Dermis microvascular lymphatic vessel endothelial cell (primary cell): ENCODE measurements at regions not wholly inside any gene's neighbourhood (a gene's known extent, or its start where the extent isn't known, plus 50 kb on each side); places are given as distances from the start of the nearest gene placed in this dataset.

Experiments
- DNase-seq, 2 donors: peaks; one replicate each; pipeline versions ENCODE4 v3.0.0 to v3.0.0-alpha.2; 2010; ENCODE audit warnings: low read depth in 2 of 2

DNA sequence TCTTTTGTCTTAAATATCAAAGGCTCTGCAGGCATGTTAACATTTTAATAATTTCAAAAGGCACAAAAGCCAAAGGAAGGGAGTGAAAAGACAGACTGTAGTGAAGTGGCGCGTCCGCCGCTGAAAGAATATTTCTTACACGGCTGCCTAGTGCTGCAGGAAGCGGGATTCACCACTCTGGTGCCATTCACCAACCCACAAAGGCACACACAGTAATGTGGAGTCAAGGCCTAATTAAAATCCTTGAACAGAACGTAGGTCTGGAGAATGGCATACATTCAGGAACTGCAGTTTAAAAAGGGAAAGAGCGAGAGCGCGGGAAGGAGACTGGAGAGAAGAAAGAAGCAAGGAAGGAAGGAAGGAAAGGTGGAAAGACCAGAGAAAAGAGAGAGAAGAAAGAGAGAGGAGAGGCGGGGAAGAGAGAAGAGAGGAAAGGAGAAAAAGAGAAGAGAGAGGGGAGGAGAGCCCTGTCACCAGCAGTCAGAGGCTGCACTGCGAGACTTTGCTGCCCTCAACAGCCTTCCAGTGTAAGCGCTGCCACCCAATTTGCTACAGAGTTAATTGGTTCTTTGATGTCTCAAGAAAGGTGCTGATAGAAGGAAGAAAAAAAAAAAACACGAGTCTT is 554.0 kb downstream of the MDFIC start:
- DNase-seq = peak in 1 of 2 donors; percentile 14

DNA sequence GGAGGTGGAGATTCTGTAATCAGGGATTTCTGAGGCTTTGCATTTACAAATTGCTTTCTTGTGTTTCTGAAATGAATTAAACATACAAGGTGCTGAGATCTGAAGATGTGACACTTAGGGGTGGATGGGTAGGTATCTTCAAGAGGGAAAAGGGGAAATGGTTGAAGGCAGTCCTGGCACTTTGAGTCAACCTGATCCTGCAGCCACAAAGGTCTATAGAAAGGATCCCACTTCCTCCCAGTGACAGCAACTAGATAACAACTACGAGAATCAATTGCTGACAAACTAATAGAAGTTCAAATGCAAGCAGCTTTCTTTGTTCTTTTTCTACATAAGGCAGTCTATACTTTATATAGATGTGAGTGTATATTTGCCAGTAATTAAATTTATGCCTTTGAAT is 553.3 kb downstream of the MDFIC start:
- no peak for DNase-seq

DNA sequence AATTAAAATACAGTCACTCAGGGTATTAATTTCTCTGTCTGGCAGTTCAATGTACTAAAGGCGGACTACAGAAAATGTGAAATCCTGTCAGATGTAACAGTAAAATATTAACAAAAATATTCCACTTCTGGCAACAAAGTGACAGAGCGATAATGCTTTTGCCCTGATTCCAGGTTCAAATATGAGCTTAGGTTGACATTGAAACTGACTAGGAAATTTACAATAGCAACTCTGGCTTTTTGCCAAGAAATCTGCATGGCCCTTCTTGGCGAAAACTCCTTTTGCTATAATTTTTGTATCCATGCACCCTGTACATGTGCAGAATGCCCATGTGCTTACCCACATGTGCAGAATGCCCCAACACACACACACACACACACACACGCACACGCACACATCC is 552.2 kb downstream of the MDFIC start:
- peak in 1 of 2 donors; percentile 1 for DNase-seq

DNA sequence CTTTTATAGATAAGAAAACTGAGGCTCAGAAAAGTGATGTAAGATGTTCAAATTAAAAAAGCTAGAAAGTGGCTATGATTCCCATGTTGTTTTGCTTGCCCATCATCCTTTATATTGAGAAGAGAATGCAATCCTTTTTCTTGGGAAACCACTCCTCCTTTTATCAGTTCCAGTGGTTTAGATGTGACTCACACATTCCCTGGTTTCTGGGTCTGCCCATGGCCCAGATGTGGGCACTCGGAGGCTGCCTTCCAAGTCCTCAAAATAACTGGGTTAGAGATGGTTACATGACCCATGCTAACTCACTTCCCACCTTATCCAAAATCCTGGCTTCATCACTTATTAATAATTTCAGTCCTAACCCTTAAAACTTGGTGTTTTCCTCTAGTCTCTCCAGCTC is 550.0 kb downstream of the MDFIC start:
- DNase-seq = no peak

DNA sequence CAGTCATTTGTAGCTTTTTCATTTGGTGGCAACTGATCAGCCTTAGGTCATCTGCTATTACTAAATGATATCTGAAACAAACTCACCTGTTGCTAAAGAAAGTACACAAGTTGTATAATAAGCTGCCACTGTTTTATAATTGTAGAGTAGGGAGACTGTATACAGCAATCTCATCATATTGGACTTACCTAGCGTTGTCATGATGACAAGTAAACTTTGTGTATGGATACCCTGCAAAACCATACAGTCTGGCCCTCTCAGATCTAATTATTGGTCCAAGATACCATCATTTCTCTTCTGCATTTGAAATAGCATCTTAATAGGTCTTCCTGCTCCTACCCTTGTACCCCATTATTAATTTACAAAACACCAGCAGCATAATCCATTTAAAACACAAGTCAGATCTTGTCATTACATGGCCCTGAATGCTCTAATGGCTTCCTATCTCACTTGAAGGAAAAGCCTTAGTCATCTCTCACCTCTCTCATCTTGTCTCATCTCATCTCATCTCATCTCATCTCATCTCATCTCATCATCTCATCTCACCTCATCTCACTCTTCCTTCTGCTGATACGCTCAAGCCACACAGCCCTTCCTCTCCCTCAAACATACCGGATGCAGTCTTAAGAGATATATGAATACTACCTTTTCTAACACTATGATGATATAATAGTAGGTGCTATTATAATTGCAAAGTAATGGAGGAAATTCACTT is 540.6 kb downstream of the MDFIC start:
- DNase-seq = no peak

DNA sequence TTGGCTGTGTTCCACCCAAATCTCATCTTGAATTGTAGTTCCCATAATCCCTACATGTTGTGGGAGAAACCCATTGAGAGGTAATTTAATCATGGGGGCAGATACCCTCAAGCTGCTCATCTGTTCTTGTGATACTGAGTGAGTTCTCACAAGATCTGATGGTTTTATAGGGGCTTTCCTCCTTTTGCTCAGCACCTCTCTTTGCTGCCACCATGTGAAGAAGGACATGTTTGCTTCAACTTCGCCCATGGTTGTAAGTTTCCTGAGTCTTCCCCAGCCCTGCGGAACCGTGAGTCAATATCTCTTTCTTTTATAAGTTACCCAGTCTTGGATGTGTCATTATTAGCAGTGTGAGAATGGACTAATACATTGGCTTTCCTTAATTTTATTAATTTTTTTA is 527.8 kb downstream of the MDFIC start:
- DNase-seq = no peak

DNA sequence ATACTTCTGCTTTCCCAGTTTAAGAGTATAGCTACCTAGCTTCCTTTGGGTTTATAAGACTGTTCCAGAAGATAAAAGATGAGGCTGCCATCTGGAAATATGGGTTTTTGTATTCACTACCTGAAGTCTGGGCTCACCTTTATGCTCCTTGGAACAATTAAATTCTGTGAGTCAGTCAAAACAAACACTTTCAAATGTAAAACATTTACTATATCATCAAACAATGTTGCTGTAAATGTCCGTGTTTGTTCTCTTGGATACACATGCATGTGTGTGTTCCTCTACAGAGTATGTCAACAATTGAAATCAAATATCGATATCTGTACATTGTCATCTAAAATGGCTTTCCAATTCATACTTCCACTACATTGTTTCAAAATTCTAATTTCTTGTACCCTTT is 525.6 kb downstream of the MDFIC start:
- no peak for DNase-seq

DNA sequence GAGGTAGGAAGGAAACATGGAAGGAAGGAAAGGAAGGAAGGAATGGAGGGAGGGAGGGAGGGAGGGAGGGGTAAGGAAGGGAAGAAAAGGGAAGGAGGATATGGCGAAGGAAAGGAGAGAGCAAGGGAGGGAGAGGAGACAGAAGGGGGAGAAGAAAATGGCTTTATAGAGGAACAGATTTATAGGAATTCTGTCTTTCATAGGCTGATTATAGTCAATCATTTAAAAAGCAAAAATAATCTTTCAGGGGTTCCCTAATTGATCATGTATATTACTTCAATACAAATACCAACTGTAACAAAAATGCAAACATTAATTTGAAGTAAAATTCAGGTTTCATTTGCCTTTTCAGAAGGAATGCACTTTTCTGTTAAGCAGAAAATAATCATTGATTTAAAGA is 519.1 kb downstream of the MDFIC start:
- no peak for DNase-seq

DNA sequence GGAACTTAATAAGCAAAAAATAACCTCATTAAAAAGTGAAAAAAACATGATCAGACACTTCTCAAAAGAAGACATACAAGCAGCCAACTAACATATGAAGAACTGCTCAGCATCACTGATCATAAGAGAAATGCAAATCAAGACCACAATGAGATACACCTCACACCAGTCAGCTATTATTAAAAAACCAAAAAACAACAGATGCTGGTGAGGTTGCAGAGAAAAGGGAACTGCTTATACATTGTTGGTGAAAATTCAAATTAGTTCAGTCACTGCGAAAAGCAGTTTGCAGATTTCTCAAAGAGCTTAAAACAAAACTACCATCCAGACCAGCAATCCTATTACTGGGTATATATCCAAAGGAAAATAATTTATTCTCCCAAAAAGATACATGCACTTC is 513.3 kb downstream of the MDFIC start:
- DNase-seq = no peak

DNA sequence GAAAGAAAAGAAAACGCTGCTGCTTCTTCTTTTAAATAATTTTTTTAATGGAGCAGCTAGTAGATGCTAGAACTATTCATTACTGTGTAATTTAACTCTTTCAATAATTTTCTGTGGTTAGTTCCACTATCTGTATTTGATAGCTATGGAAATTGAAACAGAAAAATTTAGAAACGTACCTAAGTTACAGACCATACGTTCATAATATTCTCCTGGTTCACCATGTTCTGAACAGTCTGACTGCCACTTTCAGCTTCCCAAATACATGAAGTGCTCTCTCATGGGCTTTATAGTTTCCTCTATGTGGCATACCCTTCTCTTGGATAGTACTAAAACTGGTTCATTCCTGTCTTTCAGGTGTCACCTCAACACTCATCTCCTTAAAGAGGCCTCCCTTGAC is 508.0 kb downstream of the MDFIC start:
- no peak for DNase-seq

DNA sequence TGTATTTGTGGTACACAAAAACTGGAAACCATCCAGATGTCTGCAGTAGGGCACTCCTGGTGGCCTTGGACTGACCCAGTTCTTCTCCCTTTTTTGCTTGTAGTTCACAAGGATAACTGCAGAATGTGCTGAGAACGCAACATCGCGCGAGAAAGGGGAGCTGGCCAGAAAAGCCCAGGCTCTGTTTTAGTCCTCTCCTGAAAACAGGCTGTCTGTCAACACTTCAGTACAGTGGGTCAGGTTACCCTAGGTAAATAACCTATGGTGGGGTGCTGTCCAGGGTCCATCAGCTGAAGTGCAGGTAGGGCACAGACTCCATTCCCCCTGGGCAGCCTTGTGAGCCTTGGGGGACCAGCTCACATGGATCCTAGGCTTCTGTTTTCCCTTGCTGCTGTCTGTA is 495.8 kb downstream of the MDFIC start:
- no peak for DNase-seq

DNA sequence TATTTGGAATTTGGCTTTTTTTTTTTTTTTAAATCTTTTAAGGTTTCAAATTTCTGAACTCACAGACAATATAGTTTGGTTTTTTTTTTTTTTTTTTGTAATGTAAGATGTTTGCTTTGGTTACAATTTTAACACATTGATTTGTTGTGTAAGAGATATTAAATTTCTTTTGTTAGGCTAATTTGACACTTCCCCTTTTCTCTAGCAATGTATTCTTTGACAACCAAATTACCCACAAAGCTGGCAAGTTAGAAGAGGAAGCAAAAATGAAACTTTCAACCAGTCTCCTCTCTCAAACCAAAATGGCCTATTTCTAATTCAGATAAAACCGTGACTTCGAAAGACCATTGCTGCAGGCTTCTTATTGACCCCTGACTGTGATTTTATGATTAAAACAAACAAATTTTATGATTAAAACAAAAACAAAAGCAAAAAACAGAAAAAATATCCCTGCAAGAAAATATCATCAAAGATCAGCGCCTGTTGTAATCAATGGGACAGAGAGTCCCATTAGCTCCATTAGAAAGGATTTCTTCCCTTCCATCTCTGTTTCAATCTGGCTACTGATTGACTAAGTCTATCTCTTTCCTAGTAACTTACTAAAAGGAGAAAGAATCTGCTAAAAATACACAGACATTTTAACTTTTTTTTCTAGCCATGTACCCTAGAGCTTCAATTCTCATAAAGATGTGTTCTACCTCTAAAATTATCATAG is 489.2 kb downstream of the MDFIC start:
- no peak for DNase-seq

DNA sequence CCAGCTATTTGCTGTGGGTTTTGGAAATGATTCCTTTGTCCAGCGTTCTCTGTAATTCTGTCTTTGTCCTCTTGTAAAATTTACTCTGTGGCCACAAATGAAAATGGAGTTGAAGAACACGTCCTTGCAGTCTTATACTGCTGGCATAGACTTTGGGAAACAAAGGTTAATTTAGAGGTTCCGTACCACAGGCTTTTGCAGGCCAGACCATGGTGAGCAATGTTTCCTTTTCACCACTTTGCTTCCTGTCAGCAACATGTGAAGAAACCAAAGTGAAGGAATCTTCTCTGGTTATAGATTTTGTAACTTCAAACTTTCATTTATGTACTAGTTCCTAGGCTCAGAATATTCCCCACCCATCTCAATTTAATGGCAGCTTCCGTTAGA is 488.5 kb downstream of the MDFIC start:
- DNase-seq = peak in 1 of 2 donors; percentile 52

DNA sequence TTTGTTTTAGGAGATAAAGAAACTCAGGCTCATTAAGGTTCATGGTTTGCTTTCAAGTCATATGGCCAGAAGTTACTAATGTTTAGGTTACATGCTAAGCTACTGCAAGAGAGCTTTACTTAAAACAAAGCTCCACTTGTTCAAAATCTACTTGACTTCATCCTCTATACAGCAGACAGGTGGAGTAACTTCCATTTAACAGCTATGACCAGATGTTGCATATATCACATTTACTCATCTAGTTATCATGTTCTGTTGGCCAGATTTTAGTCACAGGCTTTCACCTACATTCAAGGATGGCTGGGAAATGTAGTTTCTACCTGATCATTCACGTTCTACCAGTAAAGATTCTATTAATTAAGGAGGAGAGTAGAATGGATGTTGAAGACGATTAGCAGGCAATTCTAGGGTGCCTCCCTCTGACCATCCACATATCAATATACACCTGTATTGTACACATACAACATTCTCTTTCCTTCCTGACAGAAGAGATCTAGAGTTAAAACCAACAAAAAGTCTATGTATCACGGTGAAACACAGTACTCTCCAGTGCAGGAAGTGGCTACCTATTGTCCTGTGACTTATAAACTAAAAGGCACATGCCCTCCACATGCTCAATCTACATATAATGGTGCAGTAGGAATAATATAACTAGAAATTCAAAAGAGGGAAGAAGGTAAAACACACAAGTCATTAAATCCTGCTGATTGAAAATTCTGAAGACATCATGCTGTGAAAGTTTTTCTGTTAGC is 488.0 kb downstream of the MDFIC start:
- DNase-seq = no peak

DNA sequence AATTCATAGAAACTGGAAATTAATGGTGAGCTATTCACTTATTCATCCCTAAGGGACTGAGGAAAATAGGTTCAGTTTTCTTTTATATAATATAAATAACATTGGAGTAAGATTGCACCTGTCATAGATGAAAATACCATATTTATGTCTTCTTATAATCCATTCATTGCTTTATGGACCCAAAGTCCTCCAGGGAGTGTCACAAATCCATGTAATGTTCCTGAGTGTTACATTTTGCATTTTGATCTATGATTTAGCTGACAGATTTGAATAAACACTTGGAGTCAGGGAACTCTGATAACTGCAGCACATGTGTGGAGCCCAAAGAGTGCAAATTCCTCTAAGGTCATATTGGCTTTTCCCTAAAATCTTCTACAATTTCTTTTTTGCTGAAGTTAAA is 484.3 kb downstream of the MDFIC start:
- no peak for DNase-seq

DNA sequence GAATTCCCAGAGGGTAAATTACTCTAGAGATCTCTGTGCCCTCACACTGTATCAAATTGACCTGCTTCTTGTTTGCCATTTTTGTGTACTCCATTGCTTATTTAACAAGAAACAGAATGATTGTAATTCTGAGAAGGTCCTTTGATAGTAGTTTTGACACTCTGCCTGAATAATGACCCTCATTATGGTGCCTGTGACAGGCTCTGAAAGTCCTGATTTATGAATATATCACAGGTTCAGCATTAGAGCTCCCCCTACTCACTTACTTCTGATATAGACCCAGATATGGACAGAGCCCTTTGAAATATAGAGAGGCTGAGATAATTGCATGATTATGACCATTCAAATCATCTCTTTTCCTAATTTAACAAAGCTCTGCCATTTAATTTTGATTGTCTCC is 465.2 kb downstream of the MDFIC start:
- no peak for DNase-seq

DNA sequence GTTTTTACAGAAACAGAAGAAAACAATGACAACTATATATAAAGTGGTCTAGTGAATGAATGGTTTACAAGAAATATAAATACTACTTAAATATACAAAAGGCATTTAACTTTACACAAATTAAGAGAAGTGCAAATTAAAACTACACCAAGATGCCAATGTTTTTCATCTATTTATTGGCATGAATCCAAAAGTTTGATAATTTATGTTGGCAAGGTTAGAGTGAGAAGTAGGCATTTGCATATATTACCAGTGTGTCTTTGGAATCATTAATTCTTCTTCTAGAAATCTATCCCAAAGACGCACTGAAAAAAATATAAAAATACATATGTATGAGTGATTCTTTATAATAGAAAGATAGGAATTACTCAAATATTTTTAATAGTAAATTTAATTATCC is 457.4 kb downstream of the MDFIC start:
- DNase-seq = no peak

DNA sequence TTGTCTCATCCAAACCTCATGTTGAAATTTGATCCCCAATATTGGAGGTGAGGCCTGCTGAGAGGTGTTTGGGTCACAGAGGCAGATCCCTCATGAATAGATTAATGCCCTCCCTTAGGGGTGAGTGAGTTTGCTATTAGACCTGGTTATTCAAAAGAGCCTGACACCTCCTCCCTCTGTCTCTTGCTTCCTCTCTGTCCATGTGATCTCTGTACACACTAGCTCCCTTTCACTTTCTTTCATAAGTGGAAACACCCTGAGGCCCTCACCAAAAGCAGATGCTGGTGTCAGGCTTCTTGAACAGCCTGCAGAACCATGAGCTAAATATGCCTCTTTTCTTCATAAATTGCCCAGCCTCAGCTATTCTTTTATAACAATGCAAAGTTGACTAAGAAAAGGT is 447.1 kb downstream of the MDFIC start:
- no peak for DNase-seq

DNA sequence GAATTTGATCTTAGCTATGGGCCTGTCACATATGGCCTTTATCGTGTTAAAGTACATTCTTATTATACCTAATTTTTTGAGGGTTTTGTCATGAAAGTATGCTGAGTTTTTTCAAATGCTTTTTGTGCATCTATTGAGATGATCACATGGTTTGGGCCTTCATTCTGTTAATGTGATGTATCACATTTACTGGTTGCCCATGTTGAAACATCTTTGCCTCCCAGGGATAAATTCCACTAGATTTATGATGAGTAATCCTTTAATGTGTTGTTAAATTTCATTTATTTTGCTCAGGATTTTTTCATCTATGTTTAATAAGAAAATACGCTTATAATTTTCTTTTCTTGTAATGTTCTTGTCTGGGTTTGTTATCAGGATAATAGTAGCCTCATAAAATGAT is 442.0 kb downstream of the MDFIC start:
- DNase-seq = no peak

DNA sequence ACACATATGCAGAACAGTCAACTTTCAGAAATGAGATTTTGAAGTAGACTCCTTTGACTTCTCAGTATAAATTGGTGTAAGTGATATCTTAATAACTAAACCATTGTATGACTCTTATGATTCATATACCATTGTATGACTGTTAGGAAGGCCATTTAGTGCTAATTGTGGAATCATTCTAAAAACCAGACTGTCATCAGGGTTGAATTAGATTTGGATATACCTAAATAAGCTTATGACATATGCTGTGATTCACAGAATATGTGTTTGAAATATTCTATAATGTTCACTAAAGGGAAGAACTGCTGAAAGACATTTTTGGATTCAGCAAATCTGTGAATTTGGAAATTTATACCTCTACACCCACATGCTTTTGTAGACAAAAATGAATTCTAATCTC is 438.1 kb downstream of the MDFIC start:
- no peak for DNase-seq

DNA sequence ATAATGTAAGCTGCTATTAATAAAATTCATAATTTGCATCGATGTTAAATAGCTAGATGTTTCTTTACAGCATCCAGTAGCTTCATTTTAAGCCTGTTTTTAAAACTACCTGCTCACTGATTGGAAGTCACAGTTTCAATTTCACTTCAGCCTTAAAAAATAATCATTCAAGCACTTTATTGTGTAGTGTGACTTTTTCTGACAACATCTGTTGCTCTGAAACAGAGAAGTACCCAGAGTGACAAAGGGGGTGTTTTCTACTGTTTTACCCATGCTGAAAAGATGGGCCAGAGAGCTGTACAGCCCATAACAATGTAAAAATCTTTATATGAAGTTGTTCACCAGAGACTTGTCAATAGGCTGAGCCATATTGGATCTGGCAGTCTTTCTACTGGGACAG is 437.2 kb downstream of the MDFIC start:
- no peak for DNase-seq

DNA sequence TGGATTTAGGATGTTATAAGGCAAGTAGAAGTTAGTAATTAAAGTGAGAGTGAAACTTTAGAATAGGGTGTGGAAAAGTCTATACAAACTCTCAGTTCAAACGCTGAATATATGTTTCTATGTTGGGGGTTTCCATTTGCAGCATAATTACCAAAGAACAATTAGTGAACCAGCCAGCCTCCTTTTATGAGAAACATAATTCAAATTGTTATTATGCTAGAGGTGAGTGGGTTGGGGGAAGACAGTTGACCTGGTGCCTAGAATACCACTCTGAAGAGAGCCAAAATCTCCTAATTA is 435.8 kb downstream of the MDFIC start:
- no peak for DNase-seq
